GM12878 (cell line): ENCODE measurements at regions not wholly inside any gene's neighbourhood (a gene's known extent, or its start where the extent isn't known, plus 50 kb on each side); places are given as distances from the start of the nearest gene placed in this dataset.

Experiments
- EZH2 ChIP-seq: IDR thresholded peaks from 2 replicates; pipeline ENCODE4 v1.6.1; 2012; ENCODE audit warnings: low read depth, mild to moderate bottlenecking, control low read depth, inconsistent platforms, low read length, borderline replicate concordance; ENCODE audit not compliant: control insufficient read depth
- POLR2A ChIP-seq: IDR thresholded peaks from 2 replicates; pipeline ENCODE4 v1.6.1; 2011; ENCODE audit warnings: low read depth, mild to moderate bottlenecking, low read length
- POLR2AphosphoS5 ChIP-seq: IDR thresholded peaks from 2 replicates; pipeline ENCODE4 v1.6.1; 2011; ENCODE audit warnings: mild to moderate bottlenecking, low read length, inconsistent platforms
- SUPT20H ChIP-seq: IDR thresholded peaks from 2 replicates; pipeline ENCODE4 v1.6.1; 2011; ENCODE audit warnings: low read depth, mild to moderate bottlenecking, low read length, moderate library complexity, borderline replicate concordance; ENCODE audit not compliant: control insufficient read depth
- TF ChIP-seq, protein P1 (sequence below), 3 experiments: IDR thresholded peaks in 2 of 3; conservative IDR thresholded peaks in 1 of 3; 2 replicates each; pipeline ENCODE4 v1.5.1; 2011; ENCODE audit warnings: low read depth in 3 of 3, low read length in 3 of 3, mild to moderate bottlenecking in 3 of 3, control low read depth in 2 of 3, moderate library complexity in 2 of 3, inconsistent platforms in 1 of 3, mixed read lengths in 1 of 3; ENCODE audit not compliant: control insufficient read depth in 2 of 3, insufficient read depth in 1 of 3; ENCODE audit errors: extremely low read depth in 1 of 3
- TF ChIP-seq, protein P2 (sequence below): IDR thresholded peaks from 2 replicates; pipeline ENCODE4 v1.6.1; 2011; ENCODE audit warnings: low read depth, mild to moderate bottlenecking, low read length, moderate library complexity, borderline replicate concordance; ENCODE audit errors: extremely low read depth
- TF ChIP-seq, protein P3 (sequence below): IDR thresholded peaks from 2 replicates; pipeline ENCODE4 v1.6.1; 2011; ENCODE audit warnings: mild to moderate bottlenecking, low read depth, low read length, moderate library complexity; ENCODE audit not compliant: insufficient replicate concordance

DNA sequence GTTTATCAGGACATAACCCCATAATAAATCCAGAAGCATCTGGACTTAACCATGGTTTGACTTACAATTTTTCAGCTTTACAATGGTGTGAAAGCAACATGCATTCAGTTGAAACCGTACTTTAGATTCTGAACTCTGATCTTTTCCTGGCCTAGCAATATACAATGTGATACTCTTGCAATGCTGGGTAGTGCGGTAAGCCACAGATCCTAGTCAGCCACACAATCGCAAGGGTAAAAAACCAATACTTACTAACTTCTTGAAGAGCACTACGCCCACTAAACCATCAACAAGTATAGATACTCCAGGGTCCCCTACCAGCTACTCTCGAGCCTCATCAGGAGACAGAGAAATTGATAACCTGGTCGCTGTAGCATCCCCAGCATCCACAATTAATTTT lies 71.0 kb upstream of the CCDC150 start:
- TF ChIP-seq, protein P1, sequence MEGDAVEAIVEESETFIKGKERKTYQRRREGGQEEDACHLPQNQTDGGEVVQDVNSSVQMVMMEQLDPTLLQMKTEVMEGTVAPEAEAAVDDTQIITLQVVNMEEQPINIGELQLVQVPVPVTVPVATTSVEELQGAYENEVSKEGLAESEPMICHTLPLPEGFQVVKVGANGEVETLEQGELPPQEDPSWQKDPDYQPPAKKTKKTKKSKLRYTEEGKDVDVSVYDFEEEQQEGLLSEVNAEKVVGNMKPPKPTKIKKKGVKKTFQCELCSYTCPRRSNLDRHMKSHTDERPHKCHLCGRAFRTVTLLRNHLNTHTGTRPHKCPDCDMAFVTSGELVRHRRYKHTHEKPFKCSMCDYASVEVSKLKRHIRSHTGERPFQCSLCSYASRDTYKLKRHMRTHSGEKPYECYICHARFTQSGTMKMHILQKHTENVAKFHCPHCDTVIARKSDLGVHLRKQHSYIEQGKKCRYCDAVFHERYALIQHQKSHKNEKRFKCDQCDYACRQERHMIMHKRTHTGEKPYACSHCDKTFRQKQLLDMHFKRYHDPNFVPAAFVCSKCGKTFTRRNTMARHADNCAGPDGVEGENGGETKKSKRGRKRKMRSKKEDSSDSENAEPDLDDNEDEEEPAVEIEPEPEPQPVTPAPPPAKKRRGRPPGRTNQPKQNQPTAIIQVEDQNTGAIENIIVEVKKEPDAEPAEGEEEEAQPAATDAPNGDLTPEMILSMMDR (IDR thresholded peaks at IDR 0.05 in 2 of 3, conservative IDR thresholded peaks at IDR 0.05 in 1 of 3; ENCODE audit: control insufficient read depth in 2 of 3, extremely low read depth in 1 of 3, insufficient read depth in 1 of 3, low read depth in 3 of 3, low read length in 3 of 3): no peak
- TF ChIP-seq POLR2AphosphoS5 (no peak), EZH2 (no peak), SUPT20H (no peak), POLR2A (no peak)
- TF ChIP-seq, protein P2, sequence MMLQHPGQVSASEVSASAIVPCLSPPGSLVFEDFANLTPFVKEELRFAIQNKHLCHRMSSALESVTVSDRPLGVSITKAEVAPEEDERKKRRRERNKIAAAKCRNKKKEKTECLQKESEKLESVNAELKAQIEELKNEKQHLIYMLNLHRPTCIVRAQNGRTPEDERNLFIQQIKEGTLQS: no peak
- TF ChIP-seq, protein P3, sequence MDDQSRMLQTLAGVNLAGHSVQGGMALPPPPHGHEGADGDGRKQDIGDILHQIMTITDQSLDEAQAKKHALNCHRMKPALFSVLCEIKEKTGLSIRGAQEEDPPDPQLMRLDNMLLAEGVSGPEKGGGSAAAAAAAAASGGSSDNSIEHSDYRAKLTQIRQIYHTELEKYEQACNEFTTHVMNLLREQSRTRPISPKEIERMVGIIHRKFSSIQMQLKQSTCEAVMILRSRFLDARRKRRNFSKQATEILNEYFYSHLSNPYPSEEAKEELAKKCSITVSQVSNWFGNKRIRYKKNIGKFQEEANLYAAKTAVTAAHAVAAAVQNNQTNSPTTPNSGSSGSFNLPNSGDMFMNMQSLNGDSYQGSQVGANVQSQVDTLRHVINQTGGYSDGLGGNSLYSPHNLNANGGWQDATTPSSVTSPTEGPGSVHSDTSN: no peak
